IPS-15b (cell line): ENCODE measurements at regions not wholly inside any gene's neighbourhood (a gene's known extent, or its start where the extent isn't known, plus 50 kb on each side); places are given as distances from the start of the nearest gene placed in this dataset.
A peak's percentile ranks its signal among the peaks of the same experiment; 100 is the strongest.
"Not testable (repeated sequence)": the region's sequence is repeated elsewhere in the genome, so short reads cannot be mapped to it uniquely, and the experiment has no call there.

ENCODE experiments used
- H3K27me3 ChIP-seq: one replicate; pipeline ENCODE4 v1.6.1; 2013; ENCODE audit warnings: low read length; ENCODE audit not compliant: control insufficient read depth, insufficient read depth
- H3K36me3 ChIP-seq: one replicate; pipeline ENCODE4 v1.6.1; 2013; ENCODE audit warnings: low read length; ENCODE audit not compliant: control insufficient read depth, insufficient read depth
- H3K4me1 ChIP-seq: one replicate; pipeline ENCODE4 v1.6.1; 2013; ENCODE audit warnings: mild to moderate bottlenecking, low read length; ENCODE audit not compliant: control insufficient read depth, insufficient read depth
- H3K4me3 ChIP-seq: one replicate; pipeline ENCODE4 v1.5.1; 2013; ENCODE audit warnings: low read depth, low read length
- H3K9ac ChIP-seq: one replicate; pipeline ENCODE4 v1.6.1; 2013; ENCODE audit warnings: low read depth, mild to moderate bottlenecking, low read length
- H3K9me3 ChIP-seq: one replicate; pipeline ENCODE4 v1.6.1; 2013; ENCODE audit warnings: mild to moderate bottlenecking, low read length; ENCODE audit not compliant: control insufficient read depth, insufficient read depth

DNA sequence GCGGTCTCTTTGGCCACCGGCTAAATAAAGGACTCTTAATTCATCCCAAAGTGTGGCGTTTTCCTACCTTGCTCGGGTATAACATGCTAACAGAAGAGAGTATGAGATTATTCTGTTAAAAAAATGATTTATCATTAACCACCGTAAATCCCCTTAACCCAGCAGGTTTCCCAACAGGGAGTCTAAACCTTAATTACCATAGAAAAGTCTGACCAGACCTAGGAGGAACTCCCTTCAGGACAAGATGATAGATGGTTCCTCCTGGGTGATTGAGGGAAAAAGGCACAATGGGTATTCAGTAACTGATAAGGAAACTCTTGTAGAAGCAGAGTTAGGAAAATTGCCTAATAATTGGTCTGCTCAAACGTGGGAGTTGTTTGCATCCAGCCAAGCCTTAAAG is 193.7 kb downstream of the ZNF737 start:
- H3K4me1 ChIP-seq = peaks cover 32% of the 10 kb centered on the region
- H3K9ac ChIP-seq = no peak overlapping the region
- H3K9me3 ChIP-seq = no peaks in the 10 kb centered on the region
- H3K36me3 ChIP-seq = no peaks in the 10 kb centered on the region
- H3K4me3 ChIP-seq = no peak overlapping the region
- peaks cover 51% of the 10 kb centered on the region for H3K27me3 ChIP-seq

- not testable (repeated sequence) for H3K4me3 ChIP-seq, H3K9me3 ChIP-seq, H3K9ac ChIP-seq, H3K36me3 ChIP-seq
- peaks cover 32% of the 10 kb centered on the region for H3K4me1 ChIP-seq
- H3K27me3 ChIP-seq = peaks cover 57% of the 10 kb centered on the region
Measured at GRCh38 chr19:20371304-20371703, 194.3 kb downstream of the ZNF737 start.

DNA sequence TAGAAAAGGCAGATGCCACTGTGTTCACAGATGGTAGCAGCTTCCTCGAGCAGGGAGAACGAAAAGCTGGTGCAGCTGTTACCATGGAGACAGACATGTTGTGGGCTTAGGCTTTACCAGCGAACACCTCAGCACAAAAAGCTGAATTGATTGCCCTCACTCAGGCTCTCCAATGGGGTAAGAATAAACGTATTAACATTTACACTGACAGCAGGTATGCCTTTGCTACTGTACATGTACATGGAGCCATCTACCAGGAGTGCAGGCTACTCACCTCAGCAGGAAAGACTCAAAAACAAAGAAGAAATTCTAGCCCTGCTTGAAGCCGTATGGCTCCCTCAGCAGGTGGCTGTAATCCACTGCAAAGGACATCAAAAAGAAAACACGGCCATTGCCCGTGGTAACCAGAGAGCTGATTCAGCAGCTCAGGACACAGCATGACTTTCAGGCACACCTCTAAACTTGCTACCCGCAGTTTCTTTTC is 197.7 kb downstream of the ZNF737 start:
- H3K9ac ChIP-seq = no peak overlapping the region
- peaks cover 73% of the 10 kb centered on the region for H3K27me3 ChIP-seq
- peak overlapping the region; percentile 34 for H3K4me3 ChIP-seq
- H3K4me1 ChIP-seq = peaks cover 21% of the 10 kb centered on the region
- no peaks in the 10 kb centered on the region for H3K36me3 ChIP-seq
- no peaks in the 10 kb centered on the region for H3K9me3 ChIP-seq

DNA sequence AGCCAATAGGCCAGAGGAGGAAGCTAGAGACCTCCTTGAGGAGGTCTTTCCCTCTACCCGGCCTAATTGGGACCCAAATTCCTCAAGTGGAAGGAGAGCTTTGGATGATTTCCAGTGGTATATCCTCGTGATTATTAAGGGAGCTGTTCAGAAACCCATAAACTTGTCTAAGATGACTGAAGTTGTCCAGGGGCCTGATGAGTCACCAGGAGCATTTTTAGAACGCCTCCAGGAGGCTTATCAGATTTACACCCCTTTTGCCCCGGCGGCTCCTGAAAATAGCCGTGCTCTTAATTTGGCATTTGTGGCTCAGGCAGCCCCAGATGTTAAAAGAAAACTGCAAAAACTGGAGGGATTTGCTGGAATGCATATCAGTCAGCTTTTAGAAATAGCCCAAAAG is 198.1 kb downstream of the ZNF486 start:
- H3K36me3 ChIP-seq = no peaks in the 10 kb centered on the region
- no peaks in the 10 kb centered on the region for H3K9me3 ChIP-seq
- peaks cover 18% of the 10 kb centered on the region for H3K4me1 ChIP-seq
- peaks cover 62% of the 10 kb centered on the region for H3K27me3 ChIP-seq
- no peak overlapping the region for H3K9ac ChIP-seq
- no peak overlapping the region for H3K4me3 ChIP-seq

DNA sequence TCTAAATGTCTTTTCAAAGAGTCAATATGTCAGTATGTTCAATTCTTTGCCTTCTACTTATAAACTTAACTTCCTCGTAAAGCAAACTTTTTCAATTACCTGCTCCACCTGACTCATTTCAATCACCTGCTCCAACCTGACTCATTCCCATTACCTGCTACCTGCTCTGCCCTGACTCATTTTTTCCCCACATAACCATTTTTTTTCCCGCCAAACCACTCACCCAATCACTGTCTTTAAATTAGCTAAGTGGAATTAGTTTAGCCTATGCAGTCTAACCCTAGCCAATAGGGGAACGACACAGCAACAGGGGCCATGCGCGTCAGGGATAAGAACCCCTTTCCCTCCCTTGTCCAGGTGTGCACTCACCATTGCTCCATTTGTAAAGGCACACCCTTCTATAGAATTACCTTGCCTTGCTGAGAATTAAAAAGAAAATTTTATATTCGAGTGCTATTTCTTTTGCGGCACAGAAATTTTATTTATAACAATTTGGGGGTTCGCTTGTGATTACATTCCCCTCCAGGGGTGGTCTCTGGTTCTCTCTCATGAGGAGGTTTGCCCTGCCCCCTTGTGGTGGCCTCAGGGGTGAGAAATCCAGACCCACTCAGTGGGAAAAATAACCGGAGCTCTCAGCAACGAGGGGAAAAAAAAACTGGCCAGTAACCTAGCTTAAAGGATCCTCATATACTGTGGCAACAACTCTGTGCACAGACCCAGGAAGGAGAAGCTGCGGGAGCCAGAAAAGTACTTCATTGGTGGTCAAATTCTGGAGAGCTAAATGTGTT is 193.1 kb downstream of the ZNF486 start:
- peak overlapping the region; percentile 12 for H3K4me3 ChIP-seq
- H3K9ac ChIP-seq = no peak overlapping the region
- H3K36me3 ChIP-seq = no peaks in the 10 kb centered on the region
- H3K9me3 ChIP-seq = no peaks in the 10 kb centered on the region
- peaks cover 19% of the 10 kb centered on the region for H3K27me3 ChIP-seq
- peaks cover 13% of the 10 kb centered on the region for H3K4me1 ChIP-seq

GRCh38 chr19:20358841-20359465 is 191.9 kb downstream of the ZNF486 start:
- H3K9ac ChIP-seq = not testable (repeated sequence)

DNA sequence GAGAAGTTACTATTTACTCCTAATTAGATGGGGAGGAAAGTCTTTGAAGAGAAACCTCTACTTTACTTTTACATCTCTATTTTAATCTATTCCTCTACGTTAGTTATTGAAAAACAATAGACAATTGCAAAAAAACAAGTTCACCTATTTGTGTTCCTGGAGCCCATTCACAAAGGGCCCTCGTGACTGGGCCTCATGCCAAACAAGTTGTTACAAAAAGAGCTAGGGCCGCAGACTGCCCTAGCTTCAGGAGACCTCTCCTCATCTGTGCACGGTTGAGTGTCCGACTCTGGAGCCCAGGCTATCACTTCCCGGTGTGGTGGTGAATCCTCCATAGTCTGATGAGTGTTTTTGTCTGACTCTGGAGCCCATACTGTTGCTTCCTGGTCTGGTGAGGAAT is 190.9 kb downstream of the ZNF486 start:
- Histone ChIP-seq H3K9ac (no peak overlapping the region), H3K36me3 (no peaks in the 10 kb centered on the region), H3K4me3 (no peak overlapping the region)

More at GRCh38 chr19:20358841-20359465, 191.9 kb downstream of the ZNF486 start:
- H3K27me3 ChIP-seq, H3K9me3 ChIP-seq, H3K4me3 ChIP-seq, H3K36me3 ChIP-seq: not testable (repeated sequence)
- H3K4me1 ChIP-seq = peaks cover 11% of the 10 kb centered on the region

DNA sequence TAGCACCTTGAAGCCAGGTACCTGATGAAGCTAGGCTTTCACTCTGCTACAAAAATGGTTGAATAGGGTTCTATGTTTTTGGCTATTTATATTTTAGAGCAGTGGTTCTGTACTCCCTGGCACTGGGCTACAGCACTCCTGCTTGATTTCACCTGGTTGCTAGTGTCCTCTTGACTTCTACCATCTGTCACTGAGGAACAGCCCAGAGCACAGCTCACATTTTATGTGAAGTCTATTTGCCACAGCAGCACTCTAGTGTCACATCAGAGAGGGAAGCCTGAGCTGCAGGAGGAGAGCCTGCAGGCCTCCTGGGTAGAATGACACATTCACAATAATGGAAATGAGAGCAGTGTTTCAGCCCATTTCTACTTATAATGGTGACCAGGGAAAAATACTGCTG is 184.2 kb downstream of the ZNF486 start:
- Histone ChIP-seq H3K9ac (no peak overlapping the region), H3K4me3 (no peak overlapping the region), H3K9me3 (no peaks in the 10 kb centered on the region), H3K27me3 (no peaks in the 10 kb centered on the region), H3K4me1 (no peaks in the 10 kb centered on the region), H3K36me3 (no peaks in the 10 kb centered on the region)

More for the DNA sequence above, 190.9 kb downstream of the ZNF486 start:
- Histone ChIP-seq H3K27me3 (peaks cover 1% of the 10 kb centered on the region), H3K9me3 (no peaks in the 10 kb centered on the region), H3K4me1 (peaks cover 9% of the 10 kb centered on the region)

DNA sequence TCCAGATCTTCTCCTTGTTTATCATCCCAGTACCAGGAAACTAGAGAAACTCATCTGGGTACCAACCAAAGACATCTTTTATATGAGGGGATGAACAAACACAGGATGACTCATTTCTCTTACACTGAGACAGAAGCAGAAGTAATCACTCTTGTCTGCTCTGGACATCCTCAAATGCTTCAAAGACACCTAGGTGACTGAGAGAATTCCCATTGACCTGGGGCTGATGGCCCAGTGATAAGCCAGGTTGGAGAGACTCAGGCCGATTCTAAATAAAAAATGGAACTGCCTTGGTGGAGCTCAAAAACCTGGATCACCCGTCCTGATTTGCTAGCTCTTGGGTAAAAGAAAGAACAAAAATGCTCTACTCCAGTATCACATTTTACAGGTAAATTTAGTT is 182.2 kb downstream of the ZNF486 start:
- no peaks in the 10 kb centered on the region for H3K9me3 ChIP-seq
- no peak overlapping the region for H3K9ac ChIP-seq
- no peaks in the 10 kb centered on the region for H3K4me1 ChIP-seq
- no peaks in the 10 kb centered on the region for H3K27me3 ChIP-seq
- no peaks in the 10 kb centered on the region for H3K36me3 ChIP-seq
- H3K4me3 ChIP-seq = no peak overlapping the region

DNA sequence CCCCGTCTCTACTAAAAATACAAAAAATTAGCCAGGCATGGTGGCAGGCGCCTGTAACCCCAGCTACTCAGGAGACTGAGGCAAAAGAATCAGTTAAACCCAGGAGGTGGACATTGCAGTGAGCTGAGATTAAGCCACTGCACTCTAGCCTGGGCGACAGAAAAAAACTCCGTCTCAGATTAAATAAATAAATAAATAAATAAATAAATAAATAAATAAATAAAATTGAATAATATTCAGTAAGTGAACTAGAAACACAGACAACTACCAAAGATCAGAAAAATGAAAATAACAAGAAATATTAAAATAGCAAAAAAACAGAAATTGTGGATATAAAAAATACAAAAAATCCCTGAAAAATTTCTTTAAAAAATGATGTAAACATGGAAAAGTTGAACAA is 172.4 kb downstream of the ZNF486 start:
- Histone ChIP-seq H3K4me1 (no peaks in the 10 kb centered on the region), H3K9me3 (no peaks in the 10 kb centered on the region), H3K4me3 (no peak overlapping the region), H3K36me3 (no peaks in the 10 kb centered on the region), H3K27me3 (no peaks in the 10 kb centered on the region), H3K9ac (no peak overlapping the region)

DNA sequence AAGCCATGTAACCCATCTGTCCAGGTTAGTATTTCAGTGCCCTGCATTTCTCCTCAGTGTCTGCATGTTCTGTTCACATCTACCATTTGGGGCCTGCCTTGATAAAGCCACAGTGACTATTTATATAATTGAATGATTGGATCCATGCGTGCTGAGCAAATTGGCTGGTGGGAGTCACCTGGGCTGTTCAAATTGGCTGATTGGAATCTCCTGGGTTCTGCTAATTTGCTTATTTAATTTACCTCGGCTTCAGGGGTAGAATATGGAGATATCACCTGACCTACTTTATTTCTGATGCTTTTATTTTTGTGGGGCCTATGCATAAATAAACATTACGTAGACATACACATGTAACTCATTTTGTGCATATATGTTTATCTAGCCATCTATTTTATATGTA is 167.7 kb downstream of the ZNF486 start:
- Histone ChIP-seq H3K36me3 (no peaks in the 10 kb centered on the region), H3K27me3 (no peaks in the 10 kb centered on the region), H3K9ac (no peak overlapping the region)

DNA sequence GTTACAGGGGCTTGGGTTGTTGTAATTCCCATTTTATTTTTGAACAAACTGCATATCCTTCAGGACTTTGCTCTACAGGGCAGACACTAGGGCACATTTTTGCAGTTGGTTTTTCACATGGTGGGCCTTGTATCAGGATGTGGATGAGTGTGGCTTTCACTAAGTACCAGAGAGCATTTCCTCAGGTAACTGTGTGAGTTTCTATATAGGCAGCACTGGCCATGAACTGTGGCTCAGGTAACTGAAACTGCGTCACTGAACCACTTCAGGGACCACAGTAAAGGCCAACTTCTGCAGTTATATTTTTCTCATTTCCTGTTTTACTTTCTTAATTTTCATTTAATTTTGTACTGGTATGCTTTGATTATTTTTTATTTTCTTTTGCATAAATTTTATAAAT is 166.5 kb downstream of the ZNF486 start:
- Histone ChIP-seq H3K4me1 (no peaks in the 10 kb centered on the region), H3K9ac (no peak overlapping the region), H3K4me3 (no peak overlapping the region), H3K27me3 (no peaks in the 10 kb centered on the region), H3K9me3 (no peaks in the 10 kb centered on the region), H3K36me3 (no peaks in the 10 kb centered on the region)

More for the DNA sequence above, 167.7 kb downstream of the ZNF486 start:
- Histone ChIP-seq H3K9me3 (no peaks in the 10 kb centered on the region), H3K4me3 (no peak overlapping the region), H3K4me1 (no peaks in the 10 kb centered on the region)
